Muscle of arm (tissue), 1 donor: ENCODE measurements at regions not wholly inside any gene's neighbourhood (a gene's known extent, or its start where the extent isn't known, plus 50 kb on each side); places are given as distances from the start of the nearest gene placed in this dataset.

Source experiments
- DNase-seq: peaks from one replicate; pipeline ENCODE4 v3.0.0-alpha.2; 2013

GRCh38 chr12:14153803-14154202 lies 172.4 kb upstream of the GRIN2B start:
- no peak for DNase-seq

DNA sequence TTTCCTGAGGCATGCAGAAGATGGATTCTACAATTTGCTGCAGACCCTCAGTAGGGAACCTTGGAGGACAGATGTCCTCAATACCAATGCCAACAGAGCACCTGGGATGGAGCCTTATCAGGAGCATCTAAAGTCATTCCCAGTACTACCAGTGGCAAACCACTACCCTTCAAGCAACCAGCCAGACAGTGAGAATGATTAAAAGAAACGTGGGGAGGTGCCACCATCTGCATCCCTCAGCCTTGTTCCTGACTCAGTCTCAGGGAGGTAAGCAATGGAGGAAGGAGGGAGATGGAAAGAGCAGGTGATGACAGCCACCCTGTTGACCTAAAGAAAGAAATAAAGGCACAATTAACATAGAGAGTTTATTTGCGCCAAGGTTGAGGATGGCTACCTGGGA lies 175.2 kb upstream of the GRIN2B start:
- no peak for DNase-seq

GRCh38 chr12:14157088-14157747 lies 175.8 kb upstream of the GRIN2B start:
- no peak for DNase-seq

GRCh38 chr12:14164266-14164665 lies 182.9 kb upstream of the GRIN2B start:
- no peak for DNase-seq

GRCh38 chr12:14167005-14167628 lies 185.7 kb upstream of the GRIN2B start:
- DNase-seq: peak; percentile 63

- DNase-seq: no peak
Observed at GRCh38 chr12:14169281-14169680, 187.9 kb upstream of the GRIN2B start.

DNA sequence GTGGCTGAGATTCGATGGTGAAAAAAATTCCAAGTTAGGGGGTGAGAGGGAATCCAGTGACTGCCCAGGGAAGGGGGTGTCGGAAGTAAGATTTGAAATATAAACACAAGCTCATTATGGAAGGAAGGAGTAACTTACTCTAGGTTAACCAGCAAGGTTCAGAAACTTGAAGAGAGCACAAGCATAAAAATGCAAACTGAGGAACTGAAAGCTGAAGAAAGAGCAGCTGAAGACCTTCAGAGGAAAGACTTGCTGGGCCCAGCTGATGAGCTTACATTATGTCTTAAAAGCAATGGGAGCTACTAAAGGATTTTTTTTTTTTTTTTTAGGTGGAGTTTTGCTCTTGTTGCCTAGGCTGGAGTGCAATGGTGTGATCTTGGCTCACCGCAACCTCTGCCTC lies 189.7 kb upstream of the GRIN2B start:
- DNase-seq: no peak

DNA sequence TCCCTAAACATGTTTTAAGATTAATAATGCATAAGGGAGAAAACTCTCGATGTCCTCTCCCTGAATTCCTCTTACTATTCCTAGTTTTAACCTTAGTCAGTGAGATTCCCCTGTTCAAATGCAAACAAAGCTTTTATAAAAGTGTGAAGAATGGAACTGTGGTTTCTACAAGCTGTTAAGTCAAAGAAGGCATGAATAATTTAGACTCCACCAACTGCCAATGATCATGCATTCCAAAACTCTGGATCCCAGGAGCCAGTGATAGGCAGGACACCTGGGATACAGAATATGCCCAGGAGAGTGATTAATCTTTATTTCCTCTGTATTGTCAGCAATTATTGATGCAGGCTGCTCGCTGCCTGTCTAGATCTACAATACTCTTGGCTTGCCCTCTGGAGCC lies 190.3 kb upstream of the ATF7IP start:
- no peak for DNase-seq

GRCh38 chr12:14185427-14186192 lies 179.9 kb upstream of the ATF7IP start:
- peak; percentile 45 for DNase-seq

GRCh38 chr12:14186193-14186502 lies 179.3 kb upstream of the ATF7IP start:
- no peak for DNase-seq

- DNase-seq: no peak
Observed at GRCh38 chr12:14187002-14187401, 178.5 kb upstream of the ATF7IP start.

DNA sequence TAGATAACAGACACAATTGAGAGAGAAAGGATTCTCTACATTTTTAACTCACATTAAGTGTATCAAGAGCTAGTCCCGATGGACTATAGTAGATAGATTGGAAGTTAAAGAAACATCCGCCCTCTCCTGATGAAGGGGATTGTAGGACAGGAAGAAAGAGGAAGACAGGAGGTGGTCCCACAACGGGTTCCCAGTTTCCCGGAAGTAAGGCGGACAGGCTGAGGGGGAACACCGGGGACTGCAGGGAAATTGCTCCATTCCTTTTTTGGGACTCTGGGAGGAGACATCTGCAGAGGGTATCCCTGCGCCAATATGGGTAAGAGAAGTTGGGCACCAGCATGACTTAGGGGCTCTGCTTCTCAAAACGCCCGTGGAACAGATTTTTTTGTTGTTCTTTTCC lies 177.5 kb upstream of the ATF7IP start:
- no peak for DNase-seq

- no peak for DNase-seq
Observed at GRCh38 chr12:14188744-14189143, 176.7 kb upstream of the ATF7IP start.

- no peak for DNase-seq
Observed at GRCh38 chr12:14190694-14191093, 174.8 kb upstream of the ATF7IP start.

DNA sequence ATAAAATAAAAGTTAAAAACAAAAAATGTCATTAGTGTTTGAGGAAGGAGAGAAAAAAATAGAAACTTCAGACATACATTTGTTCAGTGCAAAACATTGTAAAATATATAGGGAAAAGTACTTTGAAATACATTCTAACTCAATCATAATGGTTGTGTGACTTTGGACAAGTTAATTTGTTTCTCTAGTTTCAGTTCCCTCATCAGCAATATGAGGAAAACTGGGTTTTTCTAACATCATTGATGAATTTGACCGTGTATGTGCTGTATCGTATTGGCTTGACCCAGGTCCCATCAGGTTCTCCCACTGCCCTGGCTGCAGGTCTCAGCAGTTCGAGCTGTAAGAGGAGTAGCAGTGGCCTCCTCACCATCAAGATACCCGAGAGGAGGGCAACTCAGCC lies 173.9 kb upstream of the ATF7IP start:
- DNase-seq: no peak

GRCh38 chr12:14193639-14194038 lies 171.8 kb upstream of the ATF7IP start:
- no peak for DNase-seq

DNA sequence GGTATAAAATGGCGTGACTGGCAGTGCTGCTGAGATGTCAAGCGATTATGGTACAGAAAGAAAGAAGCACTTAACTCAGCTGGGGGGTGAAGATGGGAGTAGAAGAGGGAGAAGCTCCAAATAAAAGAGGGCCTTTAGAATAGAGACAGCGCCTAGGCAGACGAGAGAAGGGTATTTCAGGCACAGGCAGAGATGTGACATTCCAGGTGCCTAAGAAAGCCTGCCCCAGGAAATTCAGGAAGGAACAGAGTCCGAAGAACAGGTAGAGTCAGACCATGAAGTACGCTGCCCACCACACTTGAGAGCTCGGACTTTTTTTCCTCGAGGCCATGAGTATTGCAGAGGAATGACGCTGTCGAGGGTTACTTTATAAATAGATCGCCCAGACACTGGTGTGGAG lies 170.9 kb upstream of the ATF7IP start:
- DNase-seq: no peak

DNA sequence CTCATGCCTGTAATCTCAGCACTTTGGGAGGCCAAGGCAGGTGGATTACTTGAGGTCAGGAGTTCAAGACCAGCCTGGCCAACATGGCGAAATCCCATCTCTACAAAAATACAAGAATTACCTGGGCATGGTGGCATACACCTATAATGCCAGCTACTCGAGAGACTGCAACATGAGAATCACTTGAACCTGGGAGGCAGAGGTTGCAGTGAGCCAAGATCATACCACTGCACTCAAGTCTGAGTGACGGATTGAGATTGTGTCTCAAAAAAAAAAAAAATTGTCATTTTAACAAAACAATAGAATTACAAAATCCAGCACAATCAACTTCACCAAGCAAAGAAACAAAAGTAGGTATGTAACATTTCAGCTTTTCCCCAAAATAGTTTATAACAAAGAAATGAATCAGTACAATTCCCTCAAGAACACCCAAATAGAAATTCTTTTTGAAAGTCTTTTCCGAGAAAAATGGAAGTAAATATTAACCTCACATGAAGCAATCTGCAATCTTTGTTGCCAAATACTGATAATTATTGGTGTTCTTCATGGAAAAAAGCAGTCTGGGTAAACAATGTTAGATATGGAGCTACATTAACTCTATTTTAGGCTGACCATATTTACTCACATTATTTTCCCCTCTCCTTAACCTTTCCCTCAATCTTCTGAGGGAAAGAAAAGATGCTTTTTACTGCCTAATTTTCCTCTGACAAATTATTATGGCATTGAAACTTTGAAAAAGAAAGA lies 165.9 kb upstream of the ATF7IP start:
- DNase-seq: no peak

DNA sequence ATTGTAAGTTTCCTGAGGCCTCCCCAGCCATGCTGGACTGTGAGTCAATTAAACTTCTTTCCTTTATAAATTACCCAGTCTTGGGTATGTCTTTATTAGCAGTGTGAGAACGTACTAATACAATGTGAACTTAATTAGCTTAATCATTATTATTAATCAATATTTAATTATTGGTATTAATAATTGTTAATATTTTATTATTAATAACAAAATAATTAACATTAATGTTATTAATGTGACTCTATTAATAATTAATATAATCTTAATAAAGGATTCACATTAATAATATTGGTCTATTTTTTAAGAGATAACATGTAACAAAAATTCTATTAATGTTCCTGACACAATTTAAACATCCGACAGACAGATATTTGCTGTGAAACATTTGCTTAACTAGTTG lies 164.9 kb upstream of the ATF7IP start:
- no peak for DNase-seq

GRCh38 chr12:14201291-14201690 lies 164.2 kb upstream of the ATF7IP start:
- DNase-seq: no peak

- no peak for DNase-seq
Observed at GRCh38 chr12:14207905-14208551, 157.5 kb upstream of the ATF7IP start.

- DNase-seq: peak; percentile 31
Observed at GRCh38 chr12:14211947-14212387, 153.5 kb upstream of the ATF7IP start.
